Breast epithelium (tissue), 3 donors: ENCODE measurements at regions not wholly inside any gene's neighbourhood (a gene's known extent, or its start where the extent isn't known, plus 50 kb on each side); places are given as distances from the start of the nearest gene placed in this dataset.

Experiments used
- CTCF ChIP-seq, 3 donors: fragments of 450-650 bp; IDR thresholded peaks; one replicate each; pipeline ENCODE4 v1.5.1; 2016 to 2017; ENCODE audit warnings: antibody characterized with exemption in 3 of 3, mild to moderate bottlenecking in 3 of 3, moderate library complexity in 3 of 3
- POLR2A ChIP-seq: fragments of 450-650 bp; IDR thresholded peaks from one replicate; pipeline ENCODE4 v1.6.1; 2016; ENCODE audit warnings: antibody characterized with exemption, mild to moderate bottlenecking, moderate library complexity
- POLR2AphosphoS5 ChIP-seq, 3 donors: sonication (generic); formaldehyde crosslinking; IDR thresholded peaks; one replicate each; pipeline ENCODE4 v1.6.1; 2017; ENCODE audit warnings: antibody characterized with exemption in 3 of 3

- TF ChIP-seq CTCF (IDR thresholded peaks at IDR 0.05) = no peak
- no peak for TF ChIP-seq POLR2A
- TF ChIP-seq POLR2AphosphoS5 (IDR thresholded peaks at IDR 0.05) = no peak
Observed at GRCh38 chr11:27909386-27909785, 198.6 kb downstream of the KIF18A start.
